Body of pancreas (tissue), 4 donors: ENCODE measurements at regions not wholly inside any gene's neighbourhood (a gene's known extent, or its start where the extent isn't known, plus 50 kb on each side); places are given as distances from the start of the nearest gene placed in this dataset.

Experiments used
- CTCF ChIP-seq, 7 experiments: fragments of 450-650 bp in 4 of 7; fragments of 200-600 bp in 3 of 7; sonication (generic) in 3 of 7; IDR thresholded peaks; one replicate each; pipeline ENCODE4 v1.5.1; 2016 to 2019; ENCODE audit warnings: antibody characterized with exemption in 7 of 7
- POLR2A ChIP-seq, 3 donors: fragments of 450-650 bp; IDR thresholded peaks; one replicate each; pipeline ENCODE4 v1.6.1; 2016; ENCODE audit warnings: antibody characterized with exemption in 3 of 3, mild to moderate bottlenecking in 2 of 3

- TF ChIP-seq CTCF (IDR thresholded peaks at IDR 0.05) (no peak), POLR2A (IDR thresholded peaks at IDR 0.05) (no peak)
These were observed 308.2 kb downstream of the EMP1 start for GRCh38 chr12:13504736-13505135.
